ENCODE measurements at regions not wholly inside any gene's neighbourhood (a gene's known extent, or its start where the extent isn't known, plus 50 kb on each side); places are given as distances from the start of the nearest gene placed in this dataset.

DNA sequence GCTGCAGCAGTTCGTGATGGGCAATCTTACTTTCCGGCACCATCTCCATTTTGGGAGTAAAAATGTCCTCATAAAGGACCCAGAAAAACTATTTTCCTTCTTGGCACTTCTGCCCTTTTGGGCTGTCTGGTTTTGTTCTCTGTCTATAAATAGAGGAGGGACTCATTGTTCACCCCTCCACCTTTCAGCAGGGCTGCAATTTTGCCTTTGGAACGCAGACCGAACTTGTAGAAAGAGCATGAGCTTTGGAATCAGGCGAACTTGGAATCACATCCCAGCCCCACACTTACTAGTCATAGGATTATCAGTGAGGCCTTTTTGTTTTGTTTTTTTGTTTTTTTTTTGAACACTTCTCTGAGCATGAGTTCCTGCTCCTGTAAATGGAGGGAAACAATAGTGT, 178.1 kb upstream of the IL12B start:
- TF ChIP-seq GATA2 (IDR thresholded peaks at IDR 0.05; ENCODE audit: insufficient read depth, insufficient read length, low read depth, low read length) (no peak), CTCF (IDR thresholded peaks at IDR 0.05; ENCODE audit: extremely low read depth in 1 of 2, insufficient read depth in 1 of 2, low read depth in 1 of 2, low read length in 2 of 2) (no peak), POLR2A (IDR thresholded peaks at IDR 0.05; ENCODE audit: low read depth, low read length) (no peak), FOS (IDR thresholded peaks at IDR 0.05; ENCODE audit: borderline replicate concordance, insufficient read depth, low read length) (no peak)
